ENCODE measurements at regions not wholly inside any gene's neighbourhood (a gene's known extent, or its start where the extent isn't known, plus 50 kb on each side); places are given as distances from the start of the nearest gene placed in this dataset.

DNA sequence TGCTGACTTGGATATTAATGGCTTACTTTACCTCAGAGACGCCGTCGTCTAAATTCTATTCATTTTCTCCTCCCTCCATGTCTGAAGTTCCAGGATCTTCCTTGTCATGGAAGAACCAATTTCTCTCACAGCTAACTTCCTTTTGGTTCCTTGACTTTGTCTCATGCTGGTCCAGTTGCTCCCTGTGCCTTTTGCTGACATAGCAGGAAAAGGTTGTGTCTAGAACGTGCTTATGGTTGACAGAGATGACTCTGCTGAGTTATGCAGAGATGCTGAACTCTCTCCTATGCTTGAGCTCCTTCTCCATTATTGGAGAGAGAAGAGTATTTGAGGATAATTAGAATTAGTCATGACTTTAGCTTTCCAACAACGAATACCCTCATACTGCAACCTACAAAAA, 1338.9 kb downstream of the MAT2B start:
- DNase-seq (ENCODE audit: low spot score), result no peak

GRCh38 chr5:164860896-164861295, 1355.5 kb downstream of the MAT2B start:
- no peak for DNase-seq (ENCODE audit: low spot score)

DNA sequence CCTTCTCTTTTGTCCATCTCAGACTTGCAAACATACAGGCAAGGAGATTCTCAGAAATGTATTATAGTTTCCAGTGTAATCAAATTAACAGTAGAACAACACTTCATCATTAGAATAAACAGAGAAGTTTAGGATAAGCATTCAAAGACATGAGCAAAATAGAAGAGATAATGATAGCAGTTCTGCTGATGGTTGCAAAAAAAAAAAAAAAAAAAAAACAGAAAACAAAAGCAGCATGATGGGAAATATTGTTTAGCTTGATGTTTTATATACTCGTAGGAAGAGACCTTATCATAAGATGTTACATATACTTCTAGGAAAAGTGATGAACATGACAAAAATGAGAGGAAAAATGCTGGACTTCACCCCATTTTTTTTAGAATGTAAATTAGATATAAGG, 1356.2 kb downstream of the MAT2B start:
- no peak for DNase-seq (ENCODE audit: low spot score)

GRCh38 chr5:164868761-164869160, 1363.3 kb downstream of the MAT2B start:
- no peak for DNase-seq (ENCODE audit: low spot score)

DNA sequence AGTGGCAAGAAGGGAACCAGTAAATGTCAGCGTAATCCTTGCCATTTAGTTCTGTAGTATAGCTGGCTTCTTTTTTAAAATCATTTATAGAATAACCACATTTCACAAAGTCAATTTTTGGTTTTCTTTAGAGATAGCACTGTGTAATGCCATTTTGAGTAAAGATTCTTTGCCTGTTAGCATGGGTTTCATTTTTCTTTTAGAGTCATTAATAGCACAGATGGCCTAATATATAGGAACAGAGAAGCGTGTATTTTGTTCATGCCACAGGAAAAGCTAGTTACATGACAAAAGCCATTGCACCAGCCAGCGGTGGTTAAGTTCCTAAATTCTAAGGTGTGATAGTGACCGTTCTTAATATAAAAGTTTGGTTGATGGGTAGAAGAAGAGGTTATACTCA, 1363.9 kb downstream of the MAT2B start:
- no peak for DNase-seq (ENCODE audit: low spot score)

GRCh38 chr5:164876793-164877192, 1371.4 kb downstream of the MAT2B start:
- DNase-seq (ENCODE audit: low spot score), result no peak

DNA sequence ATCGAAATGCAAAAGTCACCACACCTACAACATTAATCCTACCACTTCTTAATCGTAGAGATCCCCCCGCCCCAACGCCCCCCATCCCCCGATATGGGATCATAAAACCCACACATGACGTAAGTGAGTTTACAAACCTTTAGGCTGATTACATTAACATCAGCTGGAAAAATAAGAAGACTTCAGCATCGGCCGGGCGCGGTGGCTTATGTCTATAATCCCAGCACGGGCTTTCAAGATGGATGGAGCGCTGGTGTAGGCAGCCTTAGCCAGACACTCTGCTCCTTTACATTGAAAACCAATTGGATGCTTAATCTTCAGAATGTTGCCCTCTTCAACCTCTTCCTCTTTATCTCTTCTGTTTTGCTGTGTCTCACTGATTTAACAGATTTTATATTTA, 1376.0 kb downstream of the MAT2B start:
- no peak for DNase-seq (ENCODE audit: low spot score)

DNA sequence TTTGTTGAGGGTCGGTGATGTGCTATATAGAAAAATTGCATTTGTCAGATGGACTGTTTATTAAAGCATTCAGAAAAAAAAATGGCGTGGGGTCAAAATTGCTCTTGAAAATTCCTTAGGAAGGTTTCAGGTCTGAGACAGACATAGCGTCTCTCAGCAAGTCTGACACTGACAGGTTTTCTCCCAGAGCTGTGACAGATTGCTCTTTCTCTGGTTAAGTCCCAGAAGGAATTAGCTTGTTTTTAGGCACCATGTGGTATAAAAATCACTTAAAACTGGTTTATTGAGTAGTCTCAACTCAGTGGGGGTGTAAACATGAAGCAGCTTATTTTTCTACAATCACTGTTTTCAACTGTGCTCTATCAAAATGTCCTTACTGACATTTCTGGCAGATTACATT, 1379.8 kb downstream of the MAT2B start:
- DNase-seq (ENCODE audit: low spot score), result no peak

- DNase-seq (ENCODE audit: low spot score), result no peak
Observed at GRCh38 chr5:164893071-164893470, 1387.7 kb downstream of the MAT2B start.

GRCh38 chr5:164898705-164899104, 1393.3 kb downstream of the MAT2B start:
- DNase-seq (ENCODE audit: low spot score), result no peak

- DNase-seq (ENCODE audit: low spot score), result no peak
Observed at GRCh38 chr5:164909673-164910072, 1404.3 kb downstream of the MAT2B start.

DNA sequence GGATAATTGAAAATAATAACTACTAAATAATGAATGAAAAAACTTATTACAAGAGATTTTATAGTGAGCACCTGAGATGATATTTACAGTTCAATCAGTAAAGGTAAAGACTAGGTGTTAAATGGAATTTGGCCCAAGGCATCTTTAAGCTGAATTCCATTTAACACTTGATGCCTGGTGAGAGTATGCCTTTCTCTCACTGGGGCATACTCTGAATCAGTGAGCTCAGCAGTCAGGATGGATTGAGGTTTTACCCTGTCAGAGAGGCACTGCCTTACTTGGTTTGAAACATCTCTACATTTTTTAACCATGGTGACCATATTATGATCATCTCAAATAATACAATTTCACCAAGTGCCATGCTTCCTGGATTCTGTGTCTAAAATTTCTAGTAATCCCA, 1416.3 kb downstream of the MAT2B start:
- no peak for DNase-seq (ENCODE audit: low spot score)

- DNase-seq (ENCODE audit: low spot score), result no peak
Observed at GRCh38 chr5:164934039-164934438, 1428.6 kb downstream of the MAT2B start.

- no peak for DNase-seq (ENCODE audit: low spot score)
Observed at GRCh38 chr5:164934561-164934960, 1429.1 kb downstream of the MAT2B start.

DNA sequence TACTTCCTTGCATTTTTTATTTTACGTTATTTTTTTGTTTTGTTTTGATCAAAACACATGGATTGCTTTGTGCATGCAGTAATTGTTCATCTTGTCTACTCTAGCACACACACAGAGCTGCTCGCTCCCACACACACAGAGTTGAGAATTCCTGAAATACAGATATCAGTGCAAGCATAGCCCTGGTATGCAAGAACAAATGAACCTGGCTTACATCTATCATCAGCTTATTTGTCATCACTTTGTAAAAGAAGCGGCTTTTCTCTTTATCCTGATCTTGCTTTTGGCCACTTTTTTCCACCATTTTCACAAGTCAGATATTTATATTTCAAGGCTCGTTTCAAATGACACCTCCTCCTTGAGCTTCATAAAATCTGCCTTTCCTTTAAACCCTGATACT, 1435.7 kb downstream of the MAT2B start:
- no peak for DNase-seq (ENCODE audit: low spot score)

DNA sequence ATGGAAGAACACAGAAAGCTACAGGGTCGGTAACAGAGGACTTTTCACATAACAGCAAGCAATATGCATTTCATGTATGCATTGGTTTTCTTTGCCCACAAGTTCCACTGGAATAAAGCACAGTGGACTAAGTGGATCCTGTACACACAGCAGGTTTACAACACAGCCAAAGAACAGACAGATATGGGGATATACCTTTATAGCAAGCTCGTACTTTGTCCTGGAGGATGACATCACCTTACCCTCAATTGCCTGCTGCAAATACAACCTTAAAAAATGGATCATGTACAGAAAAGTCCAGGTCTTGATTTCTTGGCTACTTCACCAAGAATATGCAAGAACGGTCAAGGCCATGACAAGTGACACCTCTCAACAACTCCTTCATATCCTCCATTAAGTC, 1445.5 kb downstream of the MAT2B start:
- DNase-seq (ENCODE audit: low spot score), result no peak

GRCh38 chr5:164951570-164951969, 1446.2 kb downstream of the MAT2B start:
- no peak for DNase-seq (ENCODE audit: low spot score)

GRCh38 chr5:164958688-164959087, 1453.3 kb downstream of the MAT2B start:
- no peak for DNase-seq (ENCODE audit: low spot score)

GRCh38 chr5:164959761-164960160, 1454.3 kb downstream of the MAT2B start:
- no peak for DNase-seq (ENCODE audit: low spot score)

DNA sequence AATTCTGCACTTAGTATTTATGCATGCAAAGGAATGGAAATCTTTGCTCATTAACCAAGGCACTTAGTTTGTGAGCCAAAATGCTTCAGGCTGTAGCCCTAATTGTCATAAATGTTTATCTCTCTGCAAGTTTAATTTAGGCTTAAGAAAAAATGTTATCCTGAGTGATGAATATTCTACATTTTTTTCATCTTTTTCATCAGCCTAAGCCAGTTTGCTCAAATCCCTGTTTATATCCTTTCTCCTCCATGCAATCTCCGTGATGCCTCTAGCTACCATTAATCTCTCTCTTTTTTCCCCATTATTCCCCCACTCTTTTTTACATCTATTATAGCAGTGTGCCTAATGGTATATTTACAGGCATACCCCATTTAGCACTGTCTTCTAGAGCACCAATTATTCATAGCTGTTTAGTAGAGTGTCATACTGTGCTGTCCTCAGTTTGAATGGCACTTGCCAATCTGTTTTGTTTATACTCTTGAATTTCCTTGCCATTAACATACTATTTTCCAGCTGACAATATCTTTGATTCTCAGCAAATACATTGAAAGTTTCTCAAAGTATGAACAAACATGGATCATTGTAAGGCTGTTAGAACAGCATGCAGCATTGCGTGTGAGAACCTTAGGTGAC, 1457.0 kb downstream of the MAT2B start:
- no peak for DNase-seq (ENCODE audit: low spot score)

GRCh38 chr5:164966611-164967010, 1461.2 kb downstream of the MAT2B start:
- DNase-seq (ENCODE audit: low spot score), result no peak

GRCh38 chr5:164967354-164967753, 1461.9 kb downstream of the MAT2B start:
- DNase-seq (ENCODE audit: low spot score), result no peak

DNA sequence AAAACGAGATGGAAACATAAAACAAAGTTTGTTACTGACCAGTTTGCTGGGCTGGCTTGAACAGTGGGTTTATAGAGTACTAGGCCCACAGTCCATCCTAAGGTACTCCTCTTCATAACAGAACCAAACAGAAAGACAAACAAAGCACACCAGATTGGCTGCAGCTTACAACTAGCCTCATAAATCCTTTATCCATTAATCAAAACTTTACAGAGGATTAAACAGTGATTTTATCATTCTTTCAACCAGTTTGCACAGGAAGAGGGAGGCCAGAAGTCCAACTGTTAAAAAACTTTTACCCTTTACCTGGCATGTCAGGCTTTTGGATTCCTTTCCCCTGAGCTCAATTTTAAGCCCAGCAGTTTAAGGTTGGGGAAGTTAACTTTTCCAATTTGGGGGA, 1467.6 kb downstream of the MAT2B start:
- no peak for DNase-seq (ENCODE audit: low spot score)

- no peak for DNase-seq (ENCODE audit: low spot score)
Observed at GRCh38 chr5:164975986-164976385, 1470.6 kb downstream of the MAT2B start.

DNA sequence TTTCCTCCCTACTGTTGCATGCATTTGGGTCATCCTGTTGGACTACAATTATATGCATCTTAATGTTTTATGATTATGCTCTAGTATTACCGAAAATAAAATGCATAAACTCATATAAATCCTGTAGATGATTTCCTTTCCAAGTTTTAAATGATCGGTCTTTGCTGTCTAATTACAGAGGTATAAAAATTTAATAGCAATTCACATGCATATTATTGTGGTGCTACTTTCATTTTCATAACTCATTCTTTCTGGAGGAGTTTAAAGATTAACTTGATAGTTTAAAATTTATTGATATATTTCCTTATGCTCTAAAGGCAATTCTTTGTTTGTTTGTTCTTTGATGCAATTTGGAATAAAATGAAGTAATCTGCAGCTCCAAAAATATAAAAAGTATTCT, 1475.1 kb downstream of the MAT2B start:
- no peak for DNase-seq (ENCODE audit: low spot score)
